ENCODE measurements at regions not wholly inside any gene's neighbourhood (a gene's known extent, or its start where the extent isn't known, plus 50 kb on each side); places are given as distances from the start of the nearest gene placed in this dataset.

DNA sequence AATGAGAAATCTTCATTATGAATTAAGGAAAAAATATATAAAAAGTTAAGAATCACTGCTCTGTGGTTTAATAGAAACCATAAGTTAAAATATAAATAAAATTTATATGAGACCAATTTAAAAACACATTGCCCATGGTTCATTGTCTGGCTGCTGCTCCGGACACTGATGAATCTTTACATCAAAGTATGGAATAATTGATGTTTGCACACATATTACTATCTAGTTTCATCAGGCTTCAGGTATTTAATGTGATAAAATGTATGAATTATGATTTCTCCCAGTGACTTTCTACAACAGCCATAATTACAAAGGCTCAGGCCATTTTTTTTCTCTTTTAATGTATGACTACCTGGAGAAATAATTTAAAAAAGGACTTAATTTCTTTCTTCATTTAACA is 599.1 kb upstream of the PRMT6 start:
- 94% methylated on average over 1 of the region's 1 CpG for WGBS
- intact Hi-C loops (cut with DNase I): no loop called here
- Histone ChIP-seq H3K4me1 (replicated peaks) (no peaks in the 10 kb centered on the region), H3K36me3 (no peaks in the 10 kb centered on the region), H3K4me3 (no peak overlapping the region), H3K27me3 (replicated peaks; ENCODE audit: insufficient read depth) (no peaks in the 10 kb centered on the region), H3K27ac (no peak overlapping the region), H3K9me3 (no peaks in the 10 kb centered on the region)
- DNase-seq (ENCODE audit: low spot score): no peak
- TF ChIP-seq, protein P1, sequence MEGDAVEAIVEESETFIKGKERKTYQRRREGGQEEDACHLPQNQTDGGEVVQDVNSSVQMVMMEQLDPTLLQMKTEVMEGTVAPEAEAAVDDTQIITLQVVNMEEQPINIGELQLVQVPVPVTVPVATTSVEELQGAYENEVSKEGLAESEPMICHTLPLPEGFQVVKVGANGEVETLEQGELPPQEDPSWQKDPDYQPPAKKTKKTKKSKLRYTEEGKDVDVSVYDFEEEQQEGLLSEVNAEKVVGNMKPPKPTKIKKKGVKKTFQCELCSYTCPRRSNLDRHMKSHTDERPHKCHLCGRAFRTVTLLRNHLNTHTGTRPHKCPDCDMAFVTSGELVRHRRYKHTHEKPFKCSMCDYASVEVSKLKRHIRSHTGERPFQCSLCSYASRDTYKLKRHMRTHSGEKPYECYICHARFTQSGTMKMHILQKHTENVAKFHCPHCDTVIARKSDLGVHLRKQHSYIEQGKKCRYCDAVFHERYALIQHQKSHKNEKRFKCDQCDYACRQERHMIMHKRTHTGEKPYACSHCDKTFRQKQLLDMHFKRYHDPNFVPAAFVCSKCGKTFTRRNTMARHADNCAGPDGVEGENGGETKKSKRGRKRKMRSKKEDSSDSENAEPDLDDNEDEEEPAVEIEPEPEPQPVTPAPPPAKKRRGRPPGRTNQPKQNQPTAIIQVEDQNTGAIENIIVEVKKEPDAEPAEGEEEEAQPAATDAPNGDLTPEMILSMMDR (IDR thresholded peaks at IDR 0.05): no peak
- no peak for TF ChIP-seq POLR2A (IDR thresholded peaks at IDR 0.05)
- no peak for TF ChIP-seq POLR2AphosphoS5 (IDR thresholded peaks at IDR 0.05)

GRCh38 chr1:106458866-106459265 is 597.6 kb upstream of the PRMT6 start:
- TF ChIP-seq POLR2A (IDR thresholded peaks at IDR 0.05) (no peak), POLR2AphosphoS5 (IDR thresholded peaks at IDR 0.05) (no peak)
- TF ChIP-seq, protein P1 (IDR thresholded peaks at IDR 0.05): no peak
- intact Hi-C loops (cut with DNase I): no loop called here
- no peak overlapping the region for H3K27ac ChIP-seq
- no peak for DNase-seq (ENCODE audit: low spot score)
- no peaks in the 10 kb centered on the region for H3K27me3 ChIP-seq (replicated peaks; ENCODE audit: insufficient read depth)
- 66% methylated on average over 4 of the region's 4 CpGs for WGBS
- no peaks in the 10 kb centered on the region for H3K4me1 ChIP-seq (replicated peaks)
- no peaks in the 10 kb centered on the region for H3K9me3 ChIP-seq
- H3K36me3 ChIP-seq: no peaks in the 10 kb centered on the region
- no peak overlapping the region for H3K4me3 ChIP-seq

GRCh38 chr1:106459418-106459817 is 597.1 kb upstream of the PRMT6 start:
- intact Hi-C loops (cut with DNase I): no loop called here
- no peaks in the 10 kb centered on the region for H3K36me3 ChIP-seq
- WGBS: 82% methylated on average over 2 of the region's 2 CpGs
- no peak for DNase-seq (ENCODE audit: low spot score)
- H3K4me1 ChIP-seq (replicated peaks): no peaks in the 10 kb centered on the region
- H3K27ac ChIP-seq: no peak overlapping the region
- TF ChIP-seq, protein P1 (IDR thresholded peaks at IDR 0.05): no peak
- no peak for TF ChIP-seq POLR2AphosphoS5 (IDR thresholded peaks at IDR 0.05)
- TF ChIP-seq POLR2A (IDR thresholded peaks at IDR 0.05): no peak
- H3K4me3 ChIP-seq: no peak overlapping the region
- no peaks in the 10 kb centered on the region for H3K9me3 ChIP-seq
- H3K27me3 ChIP-seq (replicated peaks; ENCODE audit: insufficient read depth): no peaks in the 10 kb centered on the region

DNA sequence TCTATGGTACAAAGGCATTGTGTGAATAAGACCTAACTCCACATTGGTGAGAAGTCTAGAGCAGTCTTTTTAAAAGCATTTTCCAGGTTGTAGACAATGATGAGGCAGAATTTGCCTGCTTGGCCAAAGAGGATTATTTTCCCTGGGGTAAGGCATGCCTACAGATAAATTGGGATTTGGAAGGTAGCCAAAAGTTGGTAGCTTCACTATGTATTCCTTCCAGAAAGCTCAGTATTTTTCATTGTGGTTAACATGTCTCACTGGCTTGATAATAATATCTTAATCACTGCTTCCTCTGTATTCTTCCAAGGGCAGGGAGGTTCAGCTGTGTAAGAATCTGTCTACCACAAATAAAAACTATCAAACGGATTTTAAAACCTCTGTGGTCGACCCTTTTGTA is 590.8 kb upstream of the PRMT6 start:
- Histone ChIP-seq H3K27ac (no peak overlapping the region), H3K36me3 (no peaks in the 10 kb centered on the region), H3K27me3 (replicated peaks; ENCODE audit: insufficient read depth) (no peaks in the 10 kb centered on the region), H3K9me3 (no peaks in the 10 kb centered on the region), H3K4me3 (no peak overlapping the region), H3K4me1 (replicated peaks) (no peaks in the 10 kb centered on the region)
- no peak for DNase-seq (ENCODE audit: low spot score)
- TF ChIP-seq POLR2AphosphoS5 (IDR thresholded peaks at IDR 0.05) (no peak), POLR2A (IDR thresholded peaks at IDR 0.05) (no peak)
- TF ChIP-seq, protein P1 (IDR thresholded peaks at IDR 0.05): no peak
- WGBS: 50% methylated on average over 2 of the region's 2 CpGs
- intact Hi-C loops (cut with DNase I): no loop called here

GRCh38 chr1:106480629-106481028 is 575.8 kb upstream of the PRMT6 start:
- no peak overlapping the region for H3K27ac ChIP-seq
- no peaks in the 10 kb centered on the region for H3K27me3 ChIP-seq (replicated peaks; ENCODE audit: insufficient read depth)
- H3K4me3 ChIP-seq: no peak overlapping the region
- 45% methylated on average over 3 of the region's 3 CpGs for WGBS
- H3K36me3 ChIP-seq: no peaks in the 10 kb centered on the region
- DNase-seq (ENCODE audit: low spot score): no peak
- no peaks in the 10 kb centered on the region for H3K9me3 ChIP-seq
- H3K4me1 ChIP-seq (replicated peaks): no peaks in the 10 kb centered on the region
- intact Hi-C loops (cut with DNase I): no loop called here
- TF ChIP-seq, protein P1 (IDR thresholded peaks at IDR 0.05): no peak
- TF ChIP-seq POLR2A (IDR thresholded peaks at IDR 0.05) (no peak), POLR2AphosphoS5 (IDR thresholded peaks at IDR 0.05) (no peak)
